ENCODE measurements at regions not wholly inside any gene's neighbourhood (a gene's known extent, or its start where the extent isn't known, plus 50 kb on each side); places are given as distances from the start of the nearest gene placed in this dataset.
"Not testable (repeated sequence)": the region's sequence is repeated elsewhere in the genome, so short reads cannot be mapped to it uniquely, and the experiment has no call there.

- H3K4me1 ChIP-seq: peaks cover 0 to 11% (median 0%) of the 10 kb centered on the region in 4 donors
- H3K4me3 ChIP-seq: no peak overlapping the region
- TF ChIP-seq CTCF (IDR thresholded peaks at IDR 0.05): no peak
- TF ChIP-seq EP300 (IDR thresholded peaks at IDR 0.05; ENCODE audit: low read depth): no peak
- TF ChIP-seq POLR2A (IDR thresholded peaks at IDR 0.05): no peak
- TF ChIP-seq POLR2AphosphoS5 (IDR thresholded peaks at IDR 0.05): no peak
- H3K27me3 ChIP-seq: no peaks in the 10 kb centered on the region
- intact Hi-C loops (cut with DNase I; ENCODE audit: low total_unique reads): no loop called here
- no peaks in the 10 kb centered on the region for H3K36me3 ChIP-seq
- 31 to 33% methylated on average over 4 of the region's 4 CpGs for WGBS, 2 donors (ENCODE audit: low coverage in 1 of 2)
- in situ Hi-C loops (cut with MboI; ENCODE audit: low pct_ligation_motif_present in 1 of 4, low pct_unique_long_range_greater_than_20kb in 1 of 4, low sequenced_read_pairs in 3 of 4): no loop called here
- no peak overlapping the region for H3K27ac ChIP-seq
- no peak for DNase-seq
- H3K9me3 ChIP-seq: no peaks in the 10 kb centered on the region
Observed at GRCh38 chr1:220451532-220451931, 76.4 kb upstream of the MARK1 start.

DNA sequence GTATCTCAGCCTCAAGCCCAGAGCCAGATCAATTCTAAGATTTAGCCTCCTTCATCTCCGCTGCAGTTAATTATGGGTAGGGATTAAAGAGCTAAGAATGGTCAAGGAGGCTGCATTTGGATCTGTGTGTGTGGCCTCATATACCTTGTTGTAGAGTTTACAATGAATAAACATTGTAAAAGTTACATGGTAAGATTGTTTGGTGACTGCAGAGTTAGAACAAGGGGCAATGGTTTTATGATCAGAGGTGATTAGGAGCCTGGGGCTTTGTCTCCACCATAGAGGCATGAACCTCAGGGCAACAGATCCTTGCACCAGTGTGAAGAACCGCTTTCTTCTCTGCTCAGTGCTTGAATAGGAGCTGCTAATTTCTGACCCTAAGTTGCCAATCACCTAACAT is 77.0 kb upstream of the MARK1 start:
- no peak for TF ChIP-seq EP300 (IDR thresholded peaks at IDR 0.05; ENCODE audit: low read depth)
- TF ChIP-seq POLR2A (IDR thresholded peaks at IDR 0.05): no peak
- no peak for TF ChIP-seq CTCF (IDR thresholded peaks at IDR 0.05)
- no peak for TF ChIP-seq POLR2AphosphoS5 (IDR thresholded peaks at IDR 0.05)
- no peaks in the 10 kb centered on the region for H3K9me3 ChIP-seq
- peaks cover 0 to 11% (median 0%) of the 10 kb centered on the region in 4 donors for H3K4me1 ChIP-seq
- intact Hi-C loops (cut with DNase I; ENCODE audit: low total_unique reads): no loop called here
- no peaks in the 10 kb centered on the region for H3K36me3 ChIP-seq
- no peak overlapping the region for H3K4me3 ChIP-seq
- in situ Hi-C loops (cut with MboI; ENCODE audit: low pct_ligation_motif_present in 1 of 4, low pct_unique_long_range_greater_than_20kb in 1 of 4, low sequenced_read_pairs in 3 of 4): no loop called here
- whole genome bisulfite sequencing, 2 donors (ENCODE audit: low coverage in 1 of 2): 43% methylated on average over 2 of the region's 2 CpGs; no CpG with 5 or more reads in 1 of the 2 donors
- H3K27ac ChIP-seq: no peak overlapping the region
- DNase-seq: no peak
- no peaks in the 10 kb centered on the region for H3K27me3 ChIP-seq

- Histone ChIP-seq H3K9me3 (no peaks in the 10 kb centered on the region), H3K36me3 (no peaks in the 10 kb centered on the region), H3K27ac (no peak overlapping the region), H3K27me3 (no peaks in the 10 kb centered on the region), H3K4me1 (peaks cover 0 to 11% (median 0%) of the 10 kb centered on the region in 4 donors), H3K4me3 (no peak overlapping the region)
- in situ Hi-C loops (cut with MboI; ENCODE audit: low pct_ligation_motif_present in 1 of 4, low pct_unique_long_range_greater_than_20kb in 1 of 4, low sequenced_read_pairs in 3 of 4) (no loop called here), intact Hi-C loops (cut with DNase I; ENCODE audit: low total_unique reads) (no loop called here)
- no peak for TF ChIP-seq POLR2AphosphoS5 (IDR thresholded peaks at IDR 0.05)
- no peak for TF ChIP-seq POLR2A (IDR thresholded peaks at IDR 0.05)
- TF ChIP-seq CTCF (IDR thresholded peaks at IDR 0.05): no peak
- no peak for TF ChIP-seq EP300 (IDR thresholded peaks at IDR 0.05; ENCODE audit: low read depth)
- 79 to 90% methylated on average over 3 to 4 of the region's 4 CpGs for WGBS, 2 donors (ENCODE audit: low coverage in 1 of 2)
- DNase-seq: no peak
Observed at GRCh38 chr1:220448217-220448616, 79.7 kb upstream of the MARK1 start.

GRCh38 chr1:220444586-220444985 is 83.3 kb upstream of the MARK1 start:
- DNase-seq; H3K4me1 ChIP-seq; intact Hi-C loops (cut with DNase I; ENCODE audit: low total_unique reads); H3K36me3 ChIP-seq; H3K27ac ChIP-seq; H3K27me3 ChIP-seq; in situ Hi-C loops (cut with MboI; ENCODE audit: low pct_ligation_motif_present in 1 of 4, low pct_unique_long_range_greater_than_20kb in 1 of 4, low sequenced_read_pairs in 3 of 4); H3K9me3 ChIP-seq; H3K4me3 ChIP-seq: not testable (repeated sequence)
- WGBS, 2 donors (ENCODE audit: low coverage in 1 of 2): 46 to 55% methylated on average over 2 to 3 of the region's 3 CpGs

GRCh38 chr1:220441211-220441610 is 86.7 kb upstream of the MARK1 start:
- 41 to 49% methylated on average over 2 to 3 of the region's 3 CpGs for WGBS, 2 donors (ENCODE audit: low coverage in 1 of 2)
- intact Hi-C loops (cut with DNase I; ENCODE audit: low total_unique reads) (no loop called here), in situ Hi-C loops (cut with MboI; ENCODE audit: low pct_ligation_motif_present in 1 of 4, low pct_unique_long_range_greater_than_20kb in 1 of 4, low sequenced_read_pairs in 3 of 4) (no loop called here)
- no peaks in the 10 kb centered on the region for H3K4me1 ChIP-seq
- no peaks in the 10 kb centered on the region for H3K27me3 ChIP-seq
- H3K4me3 ChIP-seq: no peak overlapping the region
- DNase-seq: no peak
- no peaks in the 10 kb centered on the region for H3K9me3 ChIP-seq
- TF ChIP-seq CTCF (IDR thresholded peaks at IDR 0.05) (no peak), EP300 (IDR thresholded peaks at IDR 0.05; ENCODE audit: low read depth) (no peak), POLR2AphosphoS5 (IDR thresholded peaks at IDR 0.05) (no peak), POLR2A (IDR thresholded peaks at IDR 0.05) (no peak)
- no peak overlapping the region for H3K27ac ChIP-seq
- no peaks in the 10 kb centered on the region for H3K36me3 ChIP-seq
